ENCODE measurements at regions not wholly inside any gene's neighbourhood (a gene's known extent, or its start where the extent isn't known, plus 50 kb on each side); places are given as distances from the start of the nearest gene placed in this dataset.

- TF ChIP-seq CTCF (IDR thresholded peaks at IDR 0.05 in 2 of 3, conservative IDR thresholded peaks at IDR 0.05 in 1 of 3; ENCODE audit: control insufficient read depth in 2 of 3, extremely low read depth in 1 of 3, insufficient read depth in 1 of 3, low read depth in 3 of 3, low read length in 3 of 3) (no peak), RELB (IDR thresholded peaks at IDR 0.05; ENCODE audit: low read depth) (no peak), MTA3 (IDR thresholded peaks at IDR 0.05; ENCODE audit: borderline replicate concordance, low read length) (no peak), SUZ12 (IDR thresholded peaks at IDR 0.05; ENCODE audit: unreplicated experiment) (no peak), STAT1 (conservative IDR thresholded peaks at IDR 0.05) (no peak), IRF4 (IDR thresholded peaks at IDR 0.05; ENCODE audit: low read depth, low read length) (no peak), RUNX3 (IDR thresholded peaks at IDR 0.05; ENCODE audit: low read length) (no peak), HDGF (IDR thresholded peaks at IDR 0.05) (no peak)
Observed at GRCh38 chr1:5480906-5481305, 511.3 kb downstream of the NPHP4 start (continued).

GRCh38 chr1:5479876-5480646 is 512.2 kb downstream of the NPHP4 start:
- Histone ChIP-seq H4K20me1 (ENCODE audit: control insufficient read depth, insufficient read depth) (no peaks in the 10 kb centered on the region), H3K79me2 (ENCODE audit: control insufficient read depth, insufficient read depth, low read length) (no peaks in the 10 kb centered on the region), H3K4me1 (ENCODE audit: control insufficient read depth, insufficient read depth, low read length) (no peaks in the 10 kb centered on the region), H3K9me3 (replicated peaks; ENCODE audit: control insufficient read depth, insufficient read depth, low read length) (no peaks in the 10 kb centered on the region), H3K27me3 (replicated peaks in 1 of 2; ENCODE audit: control insufficient read depth in 2 of 2, insufficient read depth in 2 of 2, low read length in 1 of 2) (no peaks in the 10 kb centered on the region), H2AFZ (ENCODE audit: control insufficient read depth, low read depth, low read length) (no peak overlapping the region), H3K36me3 (ENCODE audit: control insufficient read depth in 2 of 2, insufficient read depth in 2 of 2, low read length in 1 of 2) (no peaks in the 10 kb centered on the region), H3K4me3 (no peak overlapping the region), H3K9ac (ENCODE audit: control insufficient read depth, insufficient read depth, low read length) (no peak overlapping the region), H3K27ac (ENCODE audit: control insufficient read depth, insufficient read depth) (no peak overlapping the region), H3K4me2 (ENCODE audit: control insufficient read depth, insufficient read depth) (no peak overlapping the region)
- ChIA-PET RAD21 (ENCODE audit: unreplicated experiment) (no interaction called here), POLR2A (no interaction called here), CTCF (no interaction called here), SMC1A (ENCODE audit: uncharacterized antibody, unreplicated experiment) (no interaction called here)
- ATAC-seq (no peak), FAIRE-seq (no peak), DNase-seq (ENCODE audit: low read depth, low spot score) (no peak)
- WGBS (ENCODE audit: insufficient coverage, insufficient replicate concordance, low lambda C conversion rate, missing lambda C conversion rate) = 34% methylated on average over 24 of the region's 28 CpGs
- intact Hi-C loops (cut with micrococcal nuclease; ENCODE audit: unreplicated experiment) = no loop called here
- TF ChIP-seq TBL1XR1 (IDR thresholded peaks at IDR 0.05; ENCODE audit: low read depth, low read length) = no peak
- TF ChIP-seq NFYB (IDR thresholded peaks at IDR 0.05; ENCODE audit: insufficient read depth, low read depth, low read length) = no peak
- no peak for TF ChIP-seq POLR2A (IDR thresholded peaks at IDR 0.05; ENCODE audit: low read depth, low read length)
- TF ChIP-seq PKNOX1 (IDR thresholded peaks at IDR 0.05) = no peak
- no peak for TF ChIP-seq POU2F2 (IDR thresholded peaks at IDR 0.05; ENCODE audit: borderline replicate concordance, low read depth, low read length)
- no peak for TF ChIP-seq TCF3 (IDR thresholded peaks at IDR 0.05; ENCODE audit: borderline replicate concordance, insufficient read depth, low read depth, low read length)
- no peak for TF ChIP-seq TAF1 (IDR thresholded peaks at IDR 0.05; ENCODE audit: borderline replicate concordance, low read depth, low read length)
- no peak for TF ChIP-seq SUZ12 (IDR thresholded peaks at IDR 0.05; ENCODE audit: unreplicated experiment)
- in situ Hi-C loops (cut with MboI) = no loop called here
- BruUV-seq (replicated peaks) = no TSS peak
